ENCODE measurements at regions not wholly inside any gene's neighbourhood (a gene's known extent, or its start where the extent isn't known, plus 50 kb on each side); places are given as distances from the start of the nearest gene placed in this dataset.

GRCh38 chr2:134129900-134130537, 123.9 kb upstream of the MGAT5 start:
- no peak for DNase-seq

- no peak for DNase-seq
Observed at GRCh38 chr2:134131681-134132489, 122.0 kb upstream of the MGAT5 start.

- DNase-seq = no peak
Observed at GRCh38 chr2:134132490-134132857, 121.4 kb upstream of the MGAT5 start.

DNA sequence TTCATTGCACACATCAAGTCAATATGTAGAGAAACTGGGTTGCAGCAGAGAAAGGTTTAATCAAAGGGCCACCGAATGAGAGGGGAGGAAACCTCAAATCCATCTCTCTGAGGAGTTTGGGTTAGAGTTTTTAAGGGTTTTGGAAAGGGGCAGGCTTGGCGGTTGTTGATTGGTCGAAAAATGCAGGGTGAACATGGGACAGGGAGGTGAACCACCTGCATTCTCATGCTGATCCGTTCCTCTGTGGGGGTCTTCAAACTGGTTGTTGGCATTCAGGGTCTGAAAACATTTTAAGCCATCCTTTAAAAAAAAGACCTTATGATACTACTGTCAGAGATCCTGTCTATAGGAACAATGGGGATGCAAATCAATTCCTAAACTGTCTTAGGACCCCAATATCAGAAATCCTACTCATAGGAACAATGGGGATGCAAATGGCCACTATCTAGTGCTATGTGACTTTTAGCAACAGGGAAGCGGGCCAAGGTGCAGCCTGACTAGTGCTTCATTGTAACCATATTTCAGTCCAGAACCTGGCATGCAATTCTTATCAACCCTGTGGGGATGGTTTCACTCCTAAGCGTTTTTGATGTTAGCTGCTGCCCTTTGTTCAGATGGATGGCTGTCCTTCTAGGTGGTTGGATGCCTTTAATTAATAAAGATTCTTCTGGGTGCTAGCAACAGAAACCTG, 120.1 kb upstream of the MGAT5 start:
- DNase-seq = no peak

- DNase-seq = no peak
Observed at GRCh38 chr2:134134313-134134706, 119.6 kb upstream of the MGAT5 start.

GRCh38 chr2:134134827-134135226, 119.0 kb upstream of the MGAT5 start:
- no peak for DNase-seq

GRCh38 chr2:134135793-134136192, 118.1 kb upstream of the MGAT5 start:
- no peak for DNase-seq

- DNase-seq = no peak
Observed at GRCh38 chr2:134136731-134137130, 117.1 kb upstream of the MGAT5 start.

DNA sequence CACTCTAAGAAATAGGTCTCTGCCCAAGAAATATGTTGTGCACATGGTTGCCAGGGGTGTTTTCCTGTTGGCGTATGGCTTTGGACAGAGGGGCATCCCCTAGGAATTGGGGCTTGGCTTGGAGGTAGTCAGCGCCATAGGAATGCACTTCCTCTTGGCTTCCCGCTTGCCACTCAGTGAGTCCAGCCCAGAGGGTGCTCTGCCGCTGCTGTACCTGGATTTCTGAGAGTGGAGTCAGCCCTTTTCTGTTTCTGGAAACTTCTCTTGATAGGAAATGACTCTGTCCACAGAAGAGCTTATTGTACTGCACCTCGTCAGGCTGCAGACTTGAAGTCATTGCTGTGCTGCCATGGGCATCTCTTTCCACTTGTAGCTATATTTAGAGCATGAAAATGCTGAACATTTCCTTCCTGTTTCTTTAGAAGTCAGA, 116.7 kb upstream of the MGAT5 start:
- no peak for DNase-seq

GRCh38 chr2:134138115-134138514, 115.8 kb upstream of the MGAT5 start:
- DNase-seq = no peak

DNA sequence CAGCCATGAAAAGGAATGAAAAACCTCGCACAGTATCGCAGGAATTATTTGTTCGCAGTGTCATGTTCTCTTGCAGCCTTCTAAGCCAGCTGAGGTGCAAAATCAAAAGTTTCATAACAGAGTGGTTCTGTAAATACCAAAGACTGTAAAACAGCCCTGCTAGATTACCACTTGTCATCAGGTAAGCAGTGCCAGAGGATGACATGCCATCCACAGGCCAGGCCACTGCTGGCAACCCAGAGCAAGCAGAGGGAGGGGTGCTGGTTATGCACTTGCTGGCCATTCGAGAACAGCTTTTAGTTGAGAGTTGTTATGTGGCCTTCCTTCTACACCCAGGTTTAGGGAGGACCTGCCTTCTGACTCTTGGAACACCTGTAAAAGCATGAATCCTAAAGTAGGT, 114.3 kb upstream of the MGAT5 start:
- DNase-seq = no peak

GRCh38 chr2:134140251-134140661, 113.6 kb upstream of the MGAT5 start:
- no peak for DNase-seq

DNA sequence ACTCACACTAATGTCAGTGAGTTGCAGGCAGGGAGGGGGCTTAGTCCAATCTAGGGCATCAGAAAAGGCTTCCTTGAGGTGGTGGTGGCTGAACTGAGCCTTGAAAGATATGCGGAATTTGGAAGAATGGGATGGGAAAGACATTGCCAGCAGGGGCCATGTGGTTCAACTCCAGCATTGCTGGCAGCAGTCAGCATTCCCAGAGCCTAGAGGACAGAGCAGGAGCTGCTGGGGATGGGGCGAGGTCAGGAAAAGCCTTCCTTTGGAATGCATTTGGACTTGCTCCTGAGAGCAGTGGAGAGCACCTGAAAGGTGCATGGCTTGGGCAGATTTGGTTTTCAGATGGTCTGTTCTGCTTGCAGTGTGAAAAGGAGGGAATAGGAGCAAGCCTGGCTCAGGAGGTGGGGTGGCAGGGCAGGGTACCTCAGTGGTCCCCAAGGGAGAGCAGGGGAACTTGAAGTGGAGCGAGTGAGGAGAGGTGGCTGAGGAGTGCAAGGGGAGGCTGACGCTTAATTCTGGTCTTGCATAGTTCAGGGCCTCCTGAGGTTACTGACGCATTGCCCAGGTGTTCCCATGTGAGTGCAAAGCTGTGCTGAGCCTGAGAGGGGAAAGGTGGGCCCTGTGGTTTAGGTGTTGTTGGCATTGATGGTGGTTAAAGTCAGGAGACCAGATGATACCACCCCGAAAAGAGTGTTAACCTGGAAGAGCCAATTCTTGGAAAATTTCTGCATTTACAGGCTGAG, 112.1 kb upstream of the MGAT5 start:
- no peak for DNase-seq

GRCh38 chr2:134142341-134142738, 111.5 kb upstream of the MGAT5 start:
- no peak for DNase-seq

DNA sequence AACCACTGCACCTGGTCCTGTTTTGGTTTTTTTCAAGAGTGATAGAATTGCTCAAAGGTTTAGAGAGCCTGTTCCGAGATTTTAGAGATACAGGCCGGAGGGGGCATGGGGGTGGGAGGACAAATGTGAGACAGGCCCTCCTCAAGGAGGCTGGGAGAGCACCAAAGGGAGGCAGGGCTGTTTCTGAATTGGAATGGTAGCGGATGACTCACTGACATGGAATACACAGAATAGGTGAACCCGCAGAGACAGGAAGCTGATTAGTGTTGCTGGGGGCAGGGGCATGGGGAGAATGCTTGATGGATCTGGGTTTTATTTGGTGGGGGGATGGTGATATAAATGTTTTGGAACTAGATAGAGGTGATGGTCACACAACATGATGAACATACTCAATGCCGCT, 111.0 kb upstream of the MGAT5 start:
- DNase-seq = no peak

DNA sequence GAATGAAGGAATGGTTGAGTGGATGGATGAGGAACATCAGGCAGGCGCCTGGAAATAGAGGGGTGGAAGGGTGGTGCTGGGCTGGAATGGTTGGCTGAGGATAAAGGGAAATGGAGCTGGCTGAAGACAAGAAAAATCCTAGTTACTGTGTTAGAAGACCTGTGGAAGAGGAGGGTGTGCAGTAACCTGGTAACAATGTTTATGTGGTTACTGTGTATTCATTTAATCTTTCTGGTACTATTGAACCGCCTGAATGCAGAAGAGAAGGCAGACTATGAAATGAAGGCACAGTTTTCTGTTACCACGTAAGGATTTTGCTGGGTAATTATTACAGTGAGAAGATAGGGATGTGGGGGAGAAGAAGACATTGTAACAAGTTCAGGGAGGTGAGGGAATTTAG, 110.3 kb upstream of the MGAT5 start:
- DNase-seq = no peak

GRCh38 chr2:134144081-134144596, 109.7 kb upstream of the MGAT5 start:
- no peak for DNase-seq

- DNase-seq = no peak
Observed at GRCh38 chr2:134144651-134145050, 109.2 kb upstream of the MGAT5 start.

DNA sequence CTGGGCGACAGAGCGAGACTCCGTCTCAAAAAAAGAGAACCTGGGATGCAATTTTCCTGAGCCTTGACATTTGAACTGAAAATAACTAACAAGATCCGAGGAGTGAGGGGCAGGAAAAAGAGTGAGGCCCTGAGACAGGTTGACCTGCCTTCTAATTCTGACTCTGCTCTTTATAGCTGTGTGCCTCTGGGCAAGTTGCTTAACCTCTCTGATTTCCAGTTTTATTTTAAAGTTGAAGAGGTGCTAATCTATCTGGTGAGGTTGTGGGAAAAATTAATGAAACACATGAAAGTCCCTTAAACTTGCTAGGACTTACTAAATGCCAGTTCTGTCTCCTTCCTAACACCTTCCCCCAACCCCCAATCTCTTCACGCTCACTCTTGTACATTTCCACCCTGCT, 108.4 kb upstream of the MGAT5 start:
- DNase-seq = no peak

- no peak for DNase-seq
Observed at GRCh38 chr2:134146161-134146560, 107.7 kb upstream of the MGAT5 start.

GRCh38 chr2:134146620-134147019, 107.3 kb upstream of the MGAT5 start:
- no peak for DNase-seq

DNA sequence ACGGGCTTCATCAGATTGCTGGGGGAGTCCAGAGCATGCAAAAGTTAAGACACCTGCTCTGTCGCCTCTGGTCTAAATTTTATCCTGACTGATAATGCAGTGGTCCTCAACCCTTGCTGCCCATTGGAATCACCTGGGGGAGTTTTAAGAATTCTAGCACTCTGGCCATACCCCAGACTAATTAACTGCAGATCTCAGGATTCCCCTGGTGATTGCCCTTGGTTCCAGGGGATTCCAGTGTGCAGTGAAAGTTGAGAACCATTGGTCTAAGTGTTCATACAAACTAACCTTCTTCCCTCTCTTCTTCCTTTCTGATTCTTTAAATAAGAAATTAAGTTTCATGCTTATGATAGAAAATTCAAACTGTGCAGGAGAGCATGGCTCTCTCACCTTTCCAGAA, 105.7 kb upstream of the MGAT5 start:
- DNase-seq = no peak

- DNase-seq = no peak
Observed at GRCh38 chr2:134148843-134149472, 104.9 kb upstream of the MGAT5 start.
